Bone marrow (tissue), 2 donors: ENCODE measurements at regions not wholly inside any gene's neighbourhood (a gene's known extent, or its start where the extent isn't known, plus 50 kb on each side); places are given as distances from the start of the nearest gene placed in this dataset.

Experiments used
- DNase-seq, 2 donors: peaks; one replicate each; lab custom pipeline; 2025; lab: John Stamatoyannopoulos, UW

DNA sequence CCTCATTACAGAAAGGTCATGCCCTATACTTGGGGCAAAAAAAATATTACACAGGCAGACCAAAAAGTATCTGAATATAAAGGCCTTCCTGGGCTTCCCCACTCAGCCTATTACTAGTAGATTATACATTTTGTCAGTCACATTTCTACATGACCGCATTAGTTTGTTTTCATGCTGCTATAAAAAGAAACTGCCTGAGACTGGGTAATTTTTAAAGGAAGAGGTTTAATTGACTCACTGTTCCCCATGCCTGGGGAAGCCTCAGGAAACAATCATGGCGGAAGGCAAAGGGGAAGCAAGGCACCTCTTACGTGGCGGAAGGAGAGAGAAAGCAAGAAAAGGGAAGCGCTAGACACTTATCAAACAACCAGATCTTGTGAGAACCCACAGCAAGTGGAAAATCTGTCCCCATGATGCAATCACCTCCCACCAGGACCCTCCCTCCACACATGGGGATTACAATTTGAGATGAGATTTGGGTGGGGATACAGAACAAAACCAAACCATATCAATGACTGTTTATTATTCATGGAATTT lies 1312.0 kb downstream of the PCDH7 start:
- peak in 1 of 2 donors; percentile 9 for DNase-seq

GRCh38 chr4:32037399-32037798 lies 1317.2 kb downstream of the PCDH7 start:
- no peak for DNase-seq

GRCh38 chr4:32042486-32043247 lies 1322.5 kb downstream of the PCDH7 start:
- no peak for DNase-seq

DNA sequence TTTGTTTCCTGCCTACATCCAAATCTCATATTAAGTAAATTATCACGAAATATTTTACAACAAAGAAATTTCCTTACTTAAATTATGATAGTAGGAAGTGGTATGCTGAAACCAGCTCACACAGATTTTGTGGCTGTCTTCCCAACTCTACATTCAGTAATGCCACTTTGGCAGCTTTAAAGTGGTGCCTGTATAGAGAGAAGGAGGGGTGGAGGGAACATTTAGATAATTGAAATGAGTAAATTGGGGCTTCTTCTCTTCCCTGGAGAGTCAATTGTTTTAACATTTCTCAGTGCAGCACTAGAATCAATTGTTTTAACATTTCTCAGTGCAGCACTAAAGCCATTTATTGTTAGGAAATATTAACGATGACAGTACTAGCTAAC lies 1323.1 kb downstream of the PCDH7 start:
- no peak for DNase-seq

- DNase-seq, result no peak
Measured at GRCh38 chr4:32061916-32062315, 1341.7 kb downstream of the PCDH7 start.

DNA sequence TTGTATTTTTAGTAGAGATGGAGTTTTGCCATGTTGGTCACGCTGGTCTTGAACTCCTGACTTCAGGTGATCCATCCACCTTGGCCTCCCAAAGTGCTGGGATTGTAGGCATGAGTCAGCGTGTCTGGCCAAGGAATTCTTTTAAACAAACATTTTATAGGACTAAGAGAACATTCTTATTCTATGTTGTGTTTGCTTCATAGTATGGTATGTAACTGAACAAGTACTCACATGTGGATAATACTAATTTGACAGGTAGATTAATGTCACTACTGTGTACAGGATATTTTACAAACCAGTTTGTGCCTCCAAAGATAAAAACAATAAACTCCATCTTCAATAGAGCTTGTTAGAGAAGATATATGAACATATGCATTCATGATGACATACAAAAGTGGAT lies 1353.4 kb downstream of the PCDH7 start:
- no peak for DNase-seq

- DNase-seq, result no peak
Measured at GRCh38 chr4:32087211-32087610, 1367.0 kb downstream of the PCDH7 start.

DNA sequence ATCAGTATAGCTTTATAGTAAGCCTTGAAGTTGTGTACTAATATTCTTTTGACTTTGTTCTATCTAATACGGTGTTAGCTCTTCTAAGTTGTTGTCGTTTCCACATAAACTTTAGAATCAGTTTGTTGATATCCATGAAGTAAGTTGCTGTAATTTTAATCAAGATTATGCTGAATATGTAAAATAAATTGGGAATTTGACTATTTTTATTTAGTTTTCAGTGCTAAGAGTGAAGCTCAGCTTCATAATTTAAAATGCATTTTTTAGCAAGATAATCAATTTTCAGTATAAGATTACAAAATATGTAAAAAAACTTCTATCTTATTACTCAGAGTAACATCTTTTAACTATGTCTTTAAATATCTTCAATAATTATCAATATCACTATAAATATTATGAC lies 1374.8 kb downstream of the PCDH7 start:
- DNase-seq, result no peak

DNA sequence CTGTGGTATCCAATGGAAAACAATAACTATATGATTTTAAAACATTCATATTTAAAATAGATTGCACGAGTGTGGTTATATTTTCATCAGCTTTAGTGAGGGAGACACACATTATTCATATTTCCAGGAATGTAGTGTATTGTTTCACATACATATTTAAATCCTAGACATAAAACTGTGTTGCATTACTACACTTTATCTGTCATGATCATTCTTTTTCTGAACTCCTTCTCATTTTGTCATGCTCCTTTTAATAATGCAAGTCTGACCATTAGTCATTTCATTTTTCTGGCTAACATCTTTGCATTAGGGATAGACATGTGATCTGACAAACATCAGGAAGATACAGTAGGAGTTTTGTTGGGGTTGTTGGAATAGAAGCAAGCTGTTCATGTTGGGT lies 1382.7 kb downstream of the PCDH7 start:
- DNase-seq, result no peak

- DNase-seq, result no peak
Measured at GRCh38 chr4:32106767-32107166, 1386.6 kb downstream of the PCDH7 start.

DNA sequence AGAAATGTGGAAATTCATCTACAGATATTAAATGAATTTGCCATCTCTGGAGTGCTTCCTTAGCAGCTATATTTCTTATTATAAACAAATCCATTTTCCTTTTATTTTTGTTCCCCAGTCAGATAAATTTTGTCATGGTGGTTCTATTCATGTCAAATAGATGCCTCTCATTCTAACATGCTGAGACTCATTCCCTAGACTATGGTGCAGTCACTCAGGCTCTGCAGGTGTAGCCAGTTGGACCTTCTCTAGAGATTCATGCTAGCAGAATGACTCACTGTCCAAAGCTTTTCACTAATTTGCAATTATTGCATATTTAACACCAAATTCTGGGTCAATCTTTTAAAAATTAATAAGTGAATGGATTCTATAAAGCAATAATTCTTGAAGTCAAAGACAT lies 1392.7 kb downstream of the PCDH7 start:
- DNase-seq, result no peak

DNA sequence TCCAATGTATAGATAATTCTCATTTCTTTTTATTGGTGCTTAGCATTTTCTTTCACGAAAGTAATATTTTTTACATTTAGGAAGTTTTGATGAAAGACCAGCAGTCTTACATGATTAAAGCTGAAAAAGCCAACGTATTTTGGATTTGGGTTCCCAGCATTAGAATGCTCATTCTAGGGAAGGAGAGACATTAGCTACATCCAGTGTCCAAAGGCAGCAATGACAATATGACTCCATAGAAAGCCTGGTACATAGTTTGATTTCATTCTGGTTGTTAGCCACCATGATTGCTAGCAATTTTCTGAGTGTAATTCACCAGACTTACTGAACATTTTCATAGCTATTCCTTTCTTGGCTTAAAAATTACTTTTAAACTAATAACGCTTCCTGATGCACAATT lies 1397.5 kb downstream of the PCDH7 start:
- DNase-seq, result no peak

- DNase-seq, result no peak
Measured at GRCh38 chr4:32119907-32120306, 1399.7 kb downstream of the PCDH7 start.

- DNase-seq, result no peak
Measured at GRCh38 chr4:32128549-32128948, 1408.4 kb downstream of the PCDH7 start.

GRCh38 chr4:32129967-32130366 lies 1409.8 kb downstream of the PCDH7 start:
- no peak for DNase-seq

GRCh38 chr4:32133141-32133540 lies 1413.0 kb downstream of the PCDH7 start:
- no peak for DNase-seq

DNA sequence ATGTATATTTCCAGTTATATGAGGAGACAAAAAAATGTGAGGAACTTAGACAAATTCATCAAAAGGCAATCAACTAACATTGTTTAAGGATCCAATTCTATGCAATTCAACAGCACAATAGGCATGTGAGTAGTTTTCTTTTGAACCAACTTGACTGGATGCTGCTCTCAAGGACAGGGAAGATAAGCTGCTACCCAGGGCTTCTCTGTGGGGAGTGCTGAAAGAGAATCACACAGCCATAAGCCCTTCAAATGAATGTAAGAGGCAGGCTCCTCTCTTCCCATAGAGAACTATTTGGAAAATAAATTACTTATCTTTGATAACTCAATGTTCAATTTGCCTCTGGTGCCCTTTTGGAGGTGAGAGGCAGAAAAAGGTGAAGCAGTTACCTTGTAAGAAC lies 1413.6 kb downstream of the PCDH7 start:
- no peak for DNase-seq

DNA sequence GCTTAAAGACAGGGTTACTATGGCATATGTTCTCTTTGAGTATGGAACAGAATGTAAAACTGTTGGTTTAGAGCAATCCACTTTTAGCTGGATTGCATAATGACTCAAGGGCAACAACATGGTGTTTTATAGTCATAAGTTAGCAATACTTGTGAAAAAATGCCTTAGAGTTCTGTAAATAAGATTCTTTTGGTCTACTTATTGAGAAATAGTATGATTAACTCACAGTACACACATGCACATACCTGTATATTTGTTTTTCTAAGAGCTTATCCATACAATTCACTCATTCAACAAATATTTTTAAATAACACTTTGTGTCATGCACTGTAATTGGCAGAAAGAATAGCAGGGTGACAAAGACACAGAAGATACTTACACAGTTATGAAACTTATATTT lies 1415.5 kb downstream of the PCDH7 start:
- DNase-seq, result no peak

GRCh38 chr4:32136081-32136787 lies 1416.1 kb downstream of the PCDH7 start:
- no peak for DNase-seq

GRCh38 chr4:32140636-32141035 lies 1420.5 kb downstream of the PCDH7 start:
- no peak for DNase-seq

DNA sequence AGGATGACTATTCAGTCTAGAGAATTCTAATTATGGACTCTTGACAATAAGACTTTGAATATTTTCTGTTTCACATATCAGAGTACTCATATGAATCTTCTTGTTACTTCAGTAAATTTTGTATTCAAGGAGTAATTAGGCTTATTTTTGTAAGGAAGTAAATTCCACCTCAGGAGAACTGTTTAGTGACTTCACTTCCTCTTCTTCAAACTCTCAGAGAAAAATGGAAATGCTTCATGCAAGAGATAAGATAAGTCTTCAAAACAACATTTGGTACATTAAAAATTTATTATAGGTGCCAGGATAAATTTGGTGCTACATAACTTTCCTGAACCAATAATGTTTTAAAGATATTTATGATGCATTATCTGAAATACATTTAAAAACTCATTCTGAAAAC lies 1421.9 kb downstream of the PCDH7 start:
- DNase-seq, result no peak

- DNase-seq, result no peak
Measured at GRCh38 chr4:32145987-32146386, 1425.8 kb downstream of the PCDH7 start.

GRCh38 chr4:32147446-32148085 lies 1427.4 kb downstream of the PCDH7 start:
- no peak for DNase-seq
